ENCODE measurements at regions not wholly inside any gene's neighbourhood (a gene's known extent, or its start where the extent isn't known, plus 50 kb on each side); places are given as distances from the start of the nearest gene placed in this dataset.

GRCh38 chr5:57824623-57825022 lies 342.0 kb upstream of the ACTBL2 start:
- no peaks in the 10 kb centered on the region for H3K79me2 ChIP-seq (ENCODE audit: insufficient read depth, low read length)
- H3K27ac ChIP-seq (ENCODE audit: low read depth, low read length) = peak overlapping the region; percentile 94
- H3K27me3 ChIP-seq (ENCODE audit: insufficient read depth, low read length) = no peaks in the 10 kb centered on the region
- TF ChIP-seq CTCF (IDR thresholded peaks at IDR 0.05; ENCODE audit: insufficient read depth, low read depth, low read length) (no peak), EZH2 (IDR thresholded peaks at IDR 0.05; ENCODE audit: insufficient read depth, low read length) (no peak)
- H4K20me1 ChIP-seq (ENCODE audit: insufficient read depth, low read length) = no peaks in the 10 kb centered on the region
- H2AFZ ChIP-seq (ENCODE audit: low read depth, low read length) = no peak overlapping the region
- FAIRE-seq = no peak
- H3K9ac ChIP-seq (ENCODE audit: low read length) = peak overlapping the region; percentile 73
- H3K4me3 Mint-ChIP-seq (ENCODE audit: unreplicated experiment) = no peak overlapping the region
- H3K27me3 Mint-ChIP-seq (ENCODE audit: low read depth, unreplicated experiment) = no peaks in the 10 kb centered on the region
- peaks cover 28% of the 10 kb centered on the region for H3K4me1 ChIP-seq (ENCODE audit: insufficient read depth, low read length)
- H3K4me3 ChIP-seq (ENCODE audit: insufficient read depth, low read depth, low read length) = no peak overlapping the region
- H3K36me3 Mint-ChIP-seq (ENCODE audit: low read depth, unreplicated experiment) = peaks cover 3% of the 10 kb centered on the region
- H3K9me3 Mint-ChIP-seq (ENCODE audit: unreplicated experiment) = peaks cover 2% of the 10 kb centered on the region
- peak overlapping the region; percentile 63 for H3K4me2 ChIP-seq (ENCODE audit: low read length)
- no peak for DNase-seq (ENCODE audit: low read depth)
- peaks cover 27% of the 10 kb centered on the region for H3K4me1 Mint-ChIP-seq (ENCODE audit: low read depth, unreplicated experiment)
- H3K9me3 ChIP-seq (ENCODE audit: insufficient read depth, low read depth, low read length) = no peaks in the 10 kb centered on the region
- H3K36me3 ChIP-seq (ENCODE audit: insufficient read depth, low read length) = no peaks in the 10 kb centered on the region
- H3K27ac Mint-ChIP-seq (ENCODE audit: unreplicated experiment) = peak overlapping the region; percentile 95

- FAIRE-seq = peak; percentile 88
- H2AFZ ChIP-seq (ENCODE audit: low read depth, low read length) = no peak overlapping the region
Measured at GRCh38 chr5:57824047-57824446, 341.4 kb upstream of the ACTBL2 start.

More at GRCh38 chr5:57824047-57824446, 341.4 kb upstream of the ACTBL2 start:
- H3K9me3 ChIP-seq (ENCODE audit: insufficient read depth, low read depth, low read length) = no peaks in the 10 kb centered on the region
- H3K9ac ChIP-seq (ENCODE audit: low read length) = peak overlapping the region; percentile 73
- H3K4me2 ChIP-seq (ENCODE audit: low read length) = peak overlapping the region; percentile 43
- H3K36me3 Mint-ChIP-seq (ENCODE audit: low read depth, unreplicated experiment) = peaks cover 3% of the 10 kb centered on the region
- no peaks in the 10 kb centered on the region for H3K79me2 ChIP-seq (ENCODE audit: insufficient read depth, low read length)
- no peak overlapping the region for H3K4me3 ChIP-seq (ENCODE audit: insufficient read depth, low read depth, low read length)
- no peak overlapping the region for H3K4me3 Mint-ChIP-seq (ENCODE audit: unreplicated experiment)
- H3K36me3 ChIP-seq (ENCODE audit: insufficient read depth, low read length) = no peaks in the 10 kb centered on the region
- no peaks in the 10 kb centered on the region for H3K27me3 Mint-ChIP-seq (ENCODE audit: low read depth, unreplicated experiment)
- H3K27ac Mint-ChIP-seq (ENCODE audit: unreplicated experiment) = peak overlapping the region; percentile 78
- H4K20me1 ChIP-seq (ENCODE audit: insufficient read depth, low read length) = no peaks in the 10 kb centered on the region
- TF ChIP-seq CTCF (IDR thresholded peaks at IDR 0.05; ENCODE audit: insufficient read depth, low read depth, low read length) (no peak), EZH2 (IDR thresholded peaks at IDR 0.05; ENCODE audit: insufficient read depth, low read length) (no peak)
- peak; percentile 99 for DNase-seq (ENCODE audit: low read depth)
- peaks cover 2% of the 10 kb centered on the region for H3K9me3 Mint-ChIP-seq (ENCODE audit: unreplicated experiment)
- H3K4me1 ChIP-seq (ENCODE audit: insufficient read depth, low read length) = peaks cover 28% of the 10 kb centered on the region
- peak overlapping the region; percentile 94 for H3K27ac ChIP-seq (ENCODE audit: low read depth, low read length)
- no peaks in the 10 kb centered on the region for H3K27me3 ChIP-seq (ENCODE audit: insufficient read depth, low read length)
- peaks cover 27% of the 10 kb centered on the region for H3K4me1 Mint-ChIP-seq (ENCODE audit: low read depth, unreplicated experiment)
